Muscle of leg (tissue), 3 donors: ENCODE measurements at regions not wholly inside any gene's neighbourhood (a gene's known extent, or its start where the extent isn't known, plus 50 kb on each side); places are given as distances from the start of the nearest gene placed in this dataset.

Source experiments
- DNase-seq: peaks from one replicate; pipeline ENCODE4 v3.0.0; 2013
- H3K27ac ChIP-seq: one replicate; pipeline ENCODE4 v1.5.1; 2013; ENCODE audit warnings: mild to moderate bottlenecking, low read length, control low read depth
- H3K27me3 ChIP-seq: one replicate; pipeline ENCODE4 v1.6.1; 2013; ENCODE audit warnings: low read length; ENCODE audit not compliant: control insufficient read depth, insufficient read depth
- H3K36me3 ChIP-seq: one replicate; pipeline ENCODE4 v1.6.1; 2013; ENCODE audit warnings: low read length; ENCODE audit not compliant: control insufficient read depth, insufficient read depth
- H3K4me1 ChIP-seq: one replicate; pipeline ENCODE4 v1.6.1; 2013; ENCODE audit warnings: low read length; ENCODE audit not compliant: control insufficient read depth, insufficient read depth
- H3K4me3 ChIP-seq: one replicate; pipeline ENCODE4 v1.5.1; 2013; ENCODE audit warnings: low read length, control low read depth
- H3K9me3 ChIP-seq: replicated peaks from 2 replicates; pipeline ENCODE4 v1.6.1; 2013; ENCODE audit warnings: low read depth, low read length; ENCODE audit not compliant: control insufficient read depth
- WGBS: methylation state at CpG from one replicate; pipeline ENCODE4 v1.1.5; 2013; ENCODE audit warnings: missing lambda C conversion rate; ENCODE audit not compliant: insufficient coverage; 5-methylcytosine and 5-hydroxymethylcytosine counted together

- no peak overlapping the region for H3K4me3 ChIP-seq
- no peaks in the 10 kb centered on the region for H3K9me3 ChIP-seq
- H3K36me3 ChIP-seq, result no peaks in the 10 kb centered on the region
- WGBS, result no CpG with 5 or more reads among the region's 1 CpG
- no peaks in the 10 kb centered on the region for H3K4me1 ChIP-seq
- no peaks in the 10 kb centered on the region for H3K27me3 ChIP-seq
- H3K27ac ChIP-seq, result no peak overlapping the region
- no peak for DNase-seq
Measured at GRCh38 chr2:103103678-103104077, 341.8 kb downstream of the TMEM182 start.

DNA sequence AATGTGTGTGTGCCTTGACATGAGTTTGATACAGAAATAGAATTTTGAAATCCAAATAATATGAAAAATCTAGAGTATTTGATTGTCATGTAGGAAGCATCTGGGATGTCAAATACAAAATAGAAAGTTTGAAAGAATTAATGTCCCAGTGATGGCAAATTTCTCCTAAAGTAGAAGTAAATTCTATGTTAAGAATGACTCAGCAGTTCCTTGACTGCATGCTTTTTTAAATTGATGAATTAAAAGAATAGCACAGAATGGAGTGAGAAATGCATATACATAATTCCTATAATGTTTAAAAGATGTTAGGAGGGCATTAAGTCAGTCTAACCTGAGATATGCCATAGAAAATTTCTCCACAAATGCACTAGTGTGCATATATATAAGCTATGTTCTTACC lies 357.5 kb downstream of the TMEM182 start:
- DNase-seq, result no peak
- H3K4me1 ChIP-seq, result no peaks in the 10 kb centered on the region
- no peak overlapping the region for H3K27ac ChIP-seq

GRCh38 chr2:103121106-103121505 lies 359.3 kb downstream of the TMEM182 start:
- Histone ChIP-seq H3K27me3 (no peaks in the 10 kb centered on the region), H3K36me3 (no peaks in the 10 kb centered on the region), H3K4me1 (no peaks in the 10 kb centered on the region), H3K9me3 (no peaks in the 10 kb centered on the region), H3K4me3 (no peak overlapping the region), H3K27ac (no peak overlapping the region)
- DNase-seq, result no peak
- WGBS, result no CpG with 5 or more reads among the region's 1 CpG

More for the DNA sequence above, 357.5 kb downstream of the TMEM182 start:
- H3K9me3 ChIP-seq, result no peaks in the 10 kb centered on the region
- H3K36me3 ChIP-seq, result no peaks in the 10 kb centered on the region
- no peaks in the 10 kb centered on the region for H3K27me3 ChIP-seq
- no peak overlapping the region for H3K4me3 ChIP-seq

DNA sequence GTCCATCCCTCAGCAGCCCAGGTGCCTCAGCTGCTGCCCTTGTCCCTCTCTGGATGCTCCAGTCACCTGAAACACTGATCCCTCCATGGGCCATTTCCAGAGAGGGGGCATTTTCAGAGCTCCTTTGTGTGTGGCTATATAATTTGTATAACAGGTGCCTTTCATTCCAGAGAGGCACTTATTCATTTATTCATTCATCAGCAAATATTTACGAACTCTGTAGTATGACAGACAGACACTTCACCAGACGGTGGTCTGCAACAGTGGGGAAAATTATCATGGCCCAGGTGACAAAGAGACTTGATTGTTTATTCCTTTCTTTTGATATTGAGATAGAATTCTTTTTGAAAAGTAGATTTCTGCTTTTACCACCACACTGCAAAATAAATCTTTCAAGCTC lies 361.7 kb downstream of the TMEM182 start:
- Histone ChIP-seq H3K27ac (no peak overlapping the region), H3K4me3 (no peak overlapping the region), H3K36me3 (no peaks in the 10 kb centered on the region), H3K27me3 (no peaks in the 10 kb centered on the region), H3K4me1 (no peaks in the 10 kb centered on the region), H3K9me3 (no peaks in the 10 kb centered on the region)
- DNase-seq, result no peak
- no CpG with 5 or more reads among the region's 2 CpGs for WGBS

DNA sequence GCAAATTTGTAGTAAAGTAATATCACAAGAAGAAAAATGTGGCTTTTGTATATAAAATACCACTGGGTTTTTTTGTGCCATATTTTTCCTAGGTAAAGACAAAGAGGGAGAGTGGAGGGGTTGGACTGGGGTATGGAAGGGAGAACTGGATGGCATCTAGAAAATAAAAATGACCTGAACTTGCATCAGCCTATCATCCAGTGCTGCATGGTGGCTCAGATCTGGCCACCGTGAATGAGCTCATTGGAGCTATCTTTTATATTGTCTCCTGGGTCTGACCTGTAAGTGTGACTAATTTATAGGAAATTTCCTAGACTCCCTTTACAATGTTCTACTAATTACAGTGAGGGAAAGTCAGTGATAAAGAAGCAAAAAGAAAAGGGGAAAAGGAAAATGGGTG lies 369.0 kb downstream of the TMEM182 start:
- no peaks in the 10 kb centered on the region for H3K4me1 ChIP-seq
- no CpG with 5 or more reads among the region's 1 CpG for WGBS
- no peaks in the 10 kb centered on the region for H3K36me3 ChIP-seq
- no peaks in the 10 kb centered on the region for H3K27me3 ChIP-seq
- no peak overlapping the region for H3K27ac ChIP-seq
- H3K9me3 ChIP-seq, result no peaks in the 10 kb centered on the region
- H3K4me3 ChIP-seq, result no peak overlapping the region
- no peak for DNase-seq

DNA sequence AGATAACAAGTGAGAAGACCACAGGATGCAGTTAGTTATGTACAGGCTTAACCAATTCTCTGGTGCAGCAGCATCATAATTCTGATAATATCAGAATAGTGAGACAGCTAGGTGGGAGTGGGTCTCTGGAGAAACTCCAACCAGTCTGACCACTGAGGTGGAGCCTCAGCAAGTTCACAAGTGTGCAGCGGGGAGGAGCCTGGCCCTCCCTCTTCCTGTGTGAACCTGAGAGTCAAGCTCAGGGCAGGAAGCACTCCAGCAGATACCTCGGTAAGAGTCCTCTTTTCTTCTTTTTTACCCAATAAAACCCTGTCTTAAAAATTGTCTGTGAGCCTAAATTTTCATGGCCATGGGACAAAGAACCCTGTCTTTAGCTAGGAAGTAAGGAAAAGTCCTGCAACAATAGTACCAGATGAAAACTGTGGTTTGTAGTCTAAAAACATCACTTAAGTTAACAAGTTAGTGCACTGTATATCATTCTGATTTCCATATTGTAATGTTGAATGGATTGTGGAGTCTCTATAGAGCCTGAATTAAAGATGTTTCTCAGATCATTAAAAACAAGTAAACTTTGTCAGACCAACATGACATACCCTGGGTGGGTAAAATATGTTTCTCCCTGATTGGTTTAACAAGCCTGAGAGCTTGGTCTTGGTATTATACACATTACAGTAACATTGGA lies 370.8 kb downstream of the TMEM182 start:
- H3K4me1 ChIP-seq, result no peaks in the 10 kb centered on the region
- H3K9me3 ChIP-seq, result no peaks in the 10 kb centered on the region
- WGBS, result 33% methylated on average over 1 of the region's 2 CpGs
- no peak for DNase-seq
- H3K27me3 ChIP-seq, result no peaks in the 10 kb centered on the region
- H3K27ac ChIP-seq, result no peak overlapping the region
- no peak overlapping the region for H3K4me3 ChIP-seq
- no peaks in the 10 kb centered on the region for H3K36me3 ChIP-seq

DNA sequence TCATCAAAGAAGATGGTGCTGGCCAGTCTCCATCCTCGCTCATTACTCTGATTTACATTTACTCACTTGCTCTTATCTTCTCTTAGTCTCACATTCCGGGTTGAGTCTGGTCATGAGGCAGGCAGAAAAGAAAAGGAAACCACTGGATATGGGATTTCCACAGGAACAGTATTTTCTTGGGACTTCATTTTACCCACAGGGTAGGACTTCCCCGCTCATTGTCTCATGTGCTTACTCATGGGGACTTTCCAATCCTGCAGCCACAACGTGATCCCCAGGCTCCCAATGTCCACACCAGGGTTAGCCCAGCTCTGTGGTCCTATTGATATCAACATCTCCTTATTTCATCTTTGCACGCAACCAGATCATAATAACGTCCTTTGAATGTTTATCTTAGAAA lies 373.8 kb downstream of the TMEM182 start:
- 75% methylated on average over 2 of the region's 6 CpGs for WGBS
- no peaks in the 10 kb centered on the region for H3K9me3 ChIP-seq
- H3K4me1 ChIP-seq, result no peaks in the 10 kb centered on the region
- DNase-seq, result no peak
- H3K36me3 ChIP-seq, result no peaks in the 10 kb centered on the region
- H3K4me3 ChIP-seq, result no peak overlapping the region
- H3K27ac ChIP-seq, result no peak overlapping the region
- H3K27me3 ChIP-seq, result no peaks in the 10 kb centered on the region

DNA sequence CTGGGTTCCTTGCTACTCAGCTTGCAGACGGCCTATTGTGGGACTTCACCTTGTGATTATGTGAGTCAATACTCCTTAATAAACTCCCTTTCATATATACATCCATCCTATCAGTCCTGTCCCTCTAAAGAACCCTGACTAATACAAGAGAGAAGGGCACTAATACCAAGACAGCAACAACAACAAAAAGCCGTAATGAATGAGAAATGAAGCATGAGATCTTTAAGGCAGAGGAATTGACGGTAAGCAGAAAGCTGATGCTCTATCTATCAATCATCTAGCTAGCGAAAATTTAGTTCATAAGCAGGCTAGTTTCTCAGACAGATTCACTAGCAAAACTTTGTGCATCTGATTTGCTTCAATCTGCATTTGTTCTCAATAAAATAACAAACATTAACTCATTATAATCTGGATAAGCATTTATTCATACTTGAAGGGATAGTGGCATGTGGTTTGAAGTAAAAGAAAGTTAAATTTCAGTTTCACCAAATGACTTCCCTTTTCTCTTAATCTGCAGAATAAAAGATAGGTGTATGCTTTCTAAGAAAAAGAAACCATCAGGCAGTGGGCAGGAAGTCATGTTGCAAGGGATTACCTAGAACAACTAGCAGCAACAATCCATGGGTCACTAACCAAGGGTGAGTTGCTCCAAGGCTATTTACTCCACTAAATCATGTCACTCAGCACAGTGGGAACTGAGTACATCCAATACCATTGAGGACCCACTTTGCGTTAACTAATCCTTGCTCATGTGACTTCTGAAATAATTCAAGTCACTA lies 376.5 kb downstream of the TMEM182 start:
- H3K27ac ChIP-seq, result no peak overlapping the region

DNA sequence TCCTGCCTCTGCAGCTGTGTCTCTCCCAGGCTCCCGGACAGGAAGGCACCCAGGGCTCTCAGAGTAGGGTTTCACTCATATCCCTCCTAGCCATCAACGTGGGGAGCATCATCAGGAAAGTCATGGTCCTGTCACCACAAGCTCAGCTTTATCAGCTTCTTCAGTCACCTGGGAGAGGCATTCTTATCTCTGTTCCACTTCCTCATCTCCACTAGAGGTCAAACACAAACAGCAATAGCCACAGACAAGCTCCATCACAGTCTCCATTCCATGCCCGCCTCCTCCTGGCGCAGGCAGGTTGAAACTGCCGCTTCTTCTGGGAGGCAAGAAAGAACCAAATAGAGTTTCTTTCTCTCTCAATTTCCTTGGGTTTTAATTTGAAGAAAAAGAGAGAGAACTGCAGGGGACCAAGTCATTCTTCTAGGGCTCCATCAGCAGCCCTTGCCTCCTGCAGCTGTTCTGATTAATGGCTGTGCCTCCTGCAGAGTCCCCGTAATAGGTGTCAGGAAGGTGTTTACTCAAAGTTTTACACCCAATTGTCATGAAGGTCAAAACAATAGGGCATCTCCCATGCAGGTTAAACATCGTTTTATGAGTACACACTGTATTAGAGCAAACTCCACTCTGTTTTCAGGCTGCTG lies 377.9 kb downstream of the TMEM182 start:
- no peak for DNase-seq
- Histone ChIP-seq H3K4me1 (no peaks in the 10 kb centered on the region), H3K4me3 (no peak overlapping the region), H3K9me3 (no peaks in the 10 kb centered on the region), H3K27me3 (no peaks in the 10 kb centered on the region), H3K27ac (no peak overlapping the region), H3K36me3 (no peaks in the 10 kb centered on the region)
- 38% methylated on average over 4 of the region's 7 CpGs for WGBS

More for the DNA sequence above, 376.5 kb downstream of the TMEM182 start:
- Histone ChIP-seq H3K27me3 (no peaks in the 10 kb centered on the region), H3K9me3 (no peaks in the 10 kb centered on the region), H3K36me3 (no peaks in the 10 kb centered on the region), H3K4me1 (no peaks in the 10 kb centered on the region), H3K4me3 (no peak overlapping the region)
- DNase-seq, result no peak
- WGBS, result no CpG with 5 or more reads among the region's 5 CpGs

- peak; percentile 22 for DNase-seq
- no CpG with 5 or more reads among the region's 1 CpG for WGBS
Measured at GRCh38 chr2:103144837-103145236, 383.0 kb downstream of the TMEM182 start.

More at GRCh38 chr2:103144837-103145236, 383.0 kb downstream of the TMEM182 start:
- no peaks in the 10 kb centered on the region for H3K4me1 ChIP-seq
- H3K36me3 ChIP-seq, result no peaks in the 10 kb centered on the region
- H3K9me3 ChIP-seq, result no peaks in the 10 kb centered on the region
- H3K27ac ChIP-seq, result no peak overlapping the region
- H3K27me3 ChIP-seq, result no peaks in the 10 kb centered on the region
- H3K4me3 ChIP-seq, result no peak overlapping the region
